A549 (cell line): ENCODE measurements at regions not wholly inside any gene's neighbourhood (a gene's known extent, or its start where the extent isn't known, plus 50 kb on each side); places are given as distances from the start of the nearest gene placed in this dataset.
"Not testable (repeated sequence)": the region's sequence is repeated elsewhere in the genome, so short reads cannot be mapped to it uniquely, and the experiment has no call there.

Experiments used
- ATAC-seq, 2 experiments: fragments of 200-7000 bp in 1 of 2; fragments of >200 bp in 1 of 2; cut with Nextera tagmentation in 1 of 2; cut with Tn5 transposase in 1 of 2; 3 replicates each; pipeline versions ENCODE4 v1.8.0 to v1.9.1; 2018 to 2020; ENCODE audit warnings: mild to moderate bottlenecking in 1 of 2, moderate library complexity in 1 of 2
- CTCF ChIA-PET: fragments of 300-600 bp; sonication (Branson Sonifier 250); formaldehyde crosslinking; extraction: SDS; loops from one replicate; lab custom pipeline; 2021; ENCODE audit warnings: antibody characterized with exemption, inconsistent platforms; lab: Yijun Ruan, JAX
- POLR2A ChIA-PET: fragments of 350-600 bp; formaldehyde crosslinking; extraction: SDS; loops from one replicate; lab custom pipeline; 2021; ENCODE audit warnings: antibody characterized with exemption, inconsistent platforms; lab: Yijun Ruan, JAX
- DNase-seq, 2 experiments: peaks; one replicate each; pipeline versions ENCODE4 v3.0.0 to v3.0.0-alpha.2; 2011 to 2016; ENCODE audit warnings: low read depth in 1 of 2, low spot score in 1 of 2
- FAIRE-seq: peaks from 2 replicates; lab custom pipeline; 2011; peaks lifted over from hg19 to GRCh38; lab: Jason Lieb, UNC
- H3K27ac ChIP-seq, 2 experiments: fragments of >200 bp; sonication (Bioruptor Twin); formaldehyde crosslinking; 3 replicates each; pipeline ENCODE4 v1.5.1; 2016 to 2017
- H3K4me1 ChIP-seq: fragments of >200 bp; sonication (Bioruptor Twin); formaldehyde crosslinking; 3 replicates; pipeline ENCODE4 v1.6.1; 2016
- H3K4me2 ChIP-seq: fragments of >200 bp; sonication (Bioruptor Twin); formaldehyde crosslinking; 3 replicates; pipeline ENCODE4 v1.6.1; 2016
- H3K4me3 ChIP-seq: fragments of >200 bp; sonication (Bioruptor Twin); formaldehyde crosslinking; 3 replicates; pipeline ENCODE4 v1.5.1; 2016
- H3K9me3 ChIP-seq: fragments of >200 bp; sonication (Bioruptor Twin); formaldehyde crosslinking; 3 replicates; pipeline ENCODE4 v1.6.1; 2016
- BHLHE40 ChIP-seq: IDR thresholded peaks from 2 replicates; pipeline ENCODE4 v1.6.1; 2012; ENCODE audit warnings: low read depth, low read length, inconsistent platforms
- CBX8 ChIP-seq: fragments of 200-600 bp; sonication (generic); IDR thresholded peaks from 2 replicates; pipeline ENCODE4 v1.6.1; 2016
- CTCF ChIP-seq: fragments of >200 bp; sonication (Bioruptor Twin); formaldehyde crosslinking; IDR thresholded peaks from 3 replicates; pipeline ENCODE4 v1.5.1; 2016
- ESRRA ChIP-seq: fragments of 150-350 bp; IDR thresholded peaks from 2 replicates; pipeline ENCODE4 v1.6.1; 2014; ENCODE audit warnings: mild to moderate bottlenecking, low read length, borderline replicate concordance
- FOSL2 ChIP-seq, 2 experiments: fragments of 450-650 bp in 1 of 2; fragments of >200 bp in 1 of 2; sonication (Bioruptor Twin) in 1 of 2; formaldehyde crosslinking; IDR thresholded peaks; 2 replicates each; pipeline versions ENCODE4 v1.5.0 to v1.6.1; 2016 to 2020; ENCODE audit warnings: mild to moderate bottlenecking in 1 of 2, moderate library complexity in 1 of 2
- MAFK ChIP-seq: fragments of 450-650 bp; IDR thresholded peaks from 2 replicates; pipeline ENCODE4 v1.6.1; 2014; ENCODE audit not compliant: partially characterized antibody
- MAX ChIP-seq: IDR thresholded peaks from 2 replicates; pipeline ENCODE4 v1.6.1; 2012
- MYC ChIP-seq: IDR thresholded peaks from 2 replicates; pipeline ENCODE4 v1.6.1; 2012; ENCODE audit warnings: mild to moderate bottlenecking, inconsistent platforms, low read length, improper control_type of control experiment, borderline replicate concordance
- NFE2L2 ChIP-seq: fragments of 150-350 bp; conservative IDR thresholded peaks from 2 replicates; pipeline ENCODE4 v1.6.1; 2014; ENCODE audit warnings: low read length
- NR3C1 ChIP-seq: fragments of >200 bp; sonication (Bioruptor Twin); formaldehyde crosslinking; IDR thresholded peaks from 3 replicates; pipeline ENCODE4 v1.6.1; 2017
- PHF8 ChIP-seq: fragments of 200-600 bp; sonication (generic); IDR thresholded peaks from 2 replicates; pipeline ENCODE4 v1.6.1; 2016; ENCODE audit warnings: low read depth, mild to moderate bottlenecking, antibody characterized with exemption, moderate library complexity, borderline replicate concordance
- RCOR1 ChIP-seq: fragments of 150-350 bp; IDR thresholded peaks from 2 replicates; pipeline ENCODE4 v1.6.1; 2014; ENCODE audit warnings: antibody characterized with exemption, low read length, low read depth
- REST ChIP-seq: fragments of 200-600 bp; sonication (generic); IDR thresholded peaks from 2 replicates; pipeline ENCODE4 v1.6.1; 2016; ENCODE audit warnings: antibody characterized with exemption, mild to moderate bottlenecking, moderate library complexity
- RNF2 ChIP-seq: fragments of 200-600 bp; sonication (generic); IDR thresholded peaks from 2 replicates; pipeline ENCODE4 v1.6.1; 2016; ENCODE audit warnings: low read depth, mild to moderate bottlenecking, antibody characterized with exemption, moderate library complexity, borderline replicate concordance
- whole genome bisulfite sequencing: methylation state at CpG from one replicate; pipeline ENCODE4 v1.1.6; 2017; ENCODE audit errors: missing lambda C conversion rate; 5-methylcytosine and 5-hydroxymethylcytosine counted together

GRCh38 chr4:72767618-72768302, 198.7 kb upstream of the ADAMTS3 start:
- Histone ChIP-seq H3K9me3 (no peaks in the 10 kb centered on the region), H3K27ac (no peak overlapping the region), H3K4me2 (no peak overlapping the region), H3K4me1 (no peaks in the 10 kb centered on the region), H3K4me3 (no peak overlapping the region)
- peak in 1 of 2 experiments; percentile 39; a peak in 1 of 6 replicates for ATAC-seq
- TF ChIP-seq CTCF (no peak), FOSL2 (IDR thresholded peaks at IDR 0.05) (no peak), FOSL2 (CRISPR knock-in tag; IDR thresholded peaks at IDR 0.05) (peak; percentile 34; the same call in 1 of the 2 replicates), NFE2L2 (no peak)
- 2% methylated on average over 4 of the region's 4 CpGs for WGBS
- ChIA-PET CTCF (interaction anchor here (0.5 kb wide), 1 partner anchor 75 kb away, joined by 3 read pairs; no protein-coding TSS in a partner anchor), POLR2A (no interaction called here)
- peak in 1 of 2 experiments; percentile 0 for DNase-seq
- FAIRE-seq: no peak

- H3K4me1 ChIP-seq, FAIRE-seq, H3K4me2 ChIP-seq, H3K4me3 ChIP-seq, DNase-seq, CTCF ChIA-PET, POLR2A ChIA-PET, ATAC-seq, H3K27ac ChIP-seq, H3K9me3 ChIP-seq: not testable (repeated sequence)
- 69% methylated on average over 2 of the region's 19 CpGs for WGBS
These were observed 196.8 kb upstream of the ADAMTS3 start for GRCh38 chr4:72765788-72766187.

- FAIRE-seq (no peak), DNase-seq (no peak)
These were observed 192.5 kb upstream of the ADAMTS3 start for GRCh38 chr4:72761368-72762038.

GRCh38 chr4:72753414-72753813, 184.4 kb upstream of the ADAMTS3 start:
- FAIRE-seq, H3K27ac ChIP-seq, POLR2A ChIA-PET, ATAC-seq, CTCF ChIA-PET, H3K9me3 ChIP-seq, DNase-seq, H3K4me2 ChIP-seq, H3K4me1 ChIP-seq, H3K4me3 ChIP-seq: not testable (repeated sequence)

More at GRCh38 chr4:72761368-72762038, 192.5 kb upstream of the ADAMTS3 start:
- Histone ChIP-seq H3K9me3 (no peaks in the 10 kb centered on the region), H3K4me1 (no peaks in the 10 kb centered on the region), H3K4me3 (no peak overlapping the region), H3K27ac (no peak overlapping the region), H3K4me2 (no peak overlapping the region)
- 23% methylated on average over 5 of the region's 5 CpGs for WGBS
- CTCF ChIA-PET: no interaction called here
- TF ChIP-seq MAX (no peak), MYC (no peak), PHF8 (no peak), BHLHE40 (no peak), REST (no peak), MAFK (no peak), RNF2 (no peak), ESRRA (no peak), RCOR1 (no peak), CBX8 (no peak), NR3C1 (no peak)
- POLR2A ChIA-PET: no interaction called here
- no peak for ATAC-seq
